ENCODE measurements at regions not wholly inside any gene's neighbourhood (a gene's known extent, or its start where the extent isn't known, plus 50 kb on each side); places are given as distances from the start of the nearest gene placed in this dataset.
A peak's percentile ranks its signal among the peaks of the same experiment; 100 is the strongest.

- no peak overlapping the region for H3K27ac ChIP-seq
- ATAC-seq (no peak), DNase-seq (no peak)
- no peaks in the 10 kb centered on the region for H3K9me3 ChIP-seq
- TF ChIP-seq CTCF (IDR thresholded peaks at IDR 0.05), result no peak
- peaks cover 0 to 13% of the 10 kb centered on the region in 2 donors for H3K27me3 ChIP-seq
- no peaks in the 10 kb centered on the region for H3K4me1 ChIP-seq
- H3K4me3 ChIP-seq, result no peak overlapping the region
- intact Hi-C loops (cut with DNase I), result no loop called here
- no peaks in the 10 kb centered on the region for H3K36me3 ChIP-seq
Measured at GRCh38 chr14:105836730-105837129, 310.3 kb downstream of the TMEM121 start.

GRCh38 chr14:105837349-105838063 lies 311.1 kb downstream of the TMEM121 start:
- Histone ChIP-seq H3K27me3 (peaks cover 0 to 13% of the 10 kb centered on the region in 2 donors), H3K27ac (no peak overlapping the region), H3K9me3 (no peaks in the 10 kb centered on the region), H3K36me3 (no peaks in the 10 kb centered on the region), H3K4me3 (no peak overlapping the region), H3K4me1 (no peaks in the 10 kb centered on the region)
- DNase-seq (peak in 1 of 4 donors; percentile 55), ATAC-seq (no peak)
- no peak for TF ChIP-seq CTCF (IDR thresholded peaks at IDR 0.05)
- intact Hi-C loops (cut with DNase I), result no loop called here

GRCh38 chr14:105838107-105838506 lies 311.7 kb downstream of the TMEM121 start:
- no peaks in the 10 kb centered on the region for H3K9me3 ChIP-seq
- H3K4me3 ChIP-seq, result no peak overlapping the region
- ATAC-seq (no peak), DNase-seq (no peak)
- peaks cover 0 to 13% of the 10 kb centered on the region in 2 donors for H3K27me3 ChIP-seq
- no peaks in the 10 kb centered on the region for H3K36me3 ChIP-seq
- intact Hi-C loops (cut with DNase I), result no loop called here
- H3K4me1 ChIP-seq, result no peaks in the 10 kb centered on the region
- H3K27ac ChIP-seq, result no peak overlapping the region
- TF ChIP-seq CTCF (IDR thresholded peaks at IDR 0.05), result no peak

GRCh38 chr14:105838591-105839424 lies 312.4 kb downstream of the TMEM121 start:
- Histone ChIP-seq H3K9me3 (no peaks in the 10 kb centered on the region), H3K27ac (no peak overlapping the region), H3K36me3 (no peaks in the 10 kb centered on the region), H3K4me3 (no peak overlapping the region), H3K27me3 (peaks cover 0 to 13% of the 10 kb centered on the region in 2 donors), H3K4me1 (no peaks in the 10 kb centered on the region)
- intact Hi-C loops (cut with DNase I), result no loop called here
- TF ChIP-seq CTCF (IDR thresholded peaks at IDR 0.05), result no peak
- no peak for ATAC-seq
- DNase-seq, result peak in 1 of 4 donors; percentile 66

Measured in left lung (tissue), 4 donors.